PFSK-1 (cell line): ENCODE measurements at regions not wholly inside any gene's neighbourhood (a gene's known extent, or its start where the extent isn't known, plus 50 kb on each side); places are given as distances from the start of the nearest gene placed in this dataset.

Experiments used
- FOXP2 ChIP-seq: optimal IDR thresholded peaks from 2 replicates; pipeline ENCODE3; 2011; ENCODE audit warnings: borderline replicate concordance, control low read depth, inconsistent platforms; ENCODE audit not compliant: insufficient read depth; ENCODE audit errors: extremely low read length, extremely low read depth
- POLR2AphosphoS5 ChIP-seq: IDR thresholded peaks from 2 replicates; pipeline ENCODE4 v1.6.1; 2012; ENCODE audit warnings: low read depth, mild to moderate bottlenecking, control low read depth, low read length, moderate library complexity
- REST ChIP-seq, 2 experiments: IDR thresholded peaks; 2 replicates each; pipeline versions ENCODE4 v1.6.1 to v1.8.0; 2011 to 2012; ENCODE audit warnings: low read depth in 2 of 2, low read length in 2 of 2, control low read depth in 1 of 2, inconsistent platforms in 1 of 2, mild to moderate bottlenecking in 1 of 2, moderate library complexity in 1 of 2; ENCODE audit not compliant: insufficient read depth in 1 of 2
- SIN3A ChIP-seq: IDR thresholded peaks from 2 replicates; pipeline ENCODE4 v1.6.1; 2012; ENCODE audit warnings: mild to moderate bottlenecking, low read length, moderate library complexity, borderline replicate concordance; ENCODE audit not compliant: insufficient read depth
- TAF1 ChIP-seq: IDR thresholded peaks from 2 replicates; pipeline ENCODE4 v1.6.1; 2012; ENCODE audit warnings: low read length, control low read depth, borderline replicate concordance; ENCODE audit not compliant: insufficient read depth

- TF ChIP-seq REST (IDR thresholded peaks at IDR 0.05; ENCODE audit: insufficient read depth in 1 of 2, low read depth in 2 of 2, low read length in 2 of 2) (no peak), FOXP2 (no peak), SIN3A (no peak), TAF1 (no peak), POLR2AphosphoS5 (no peak)
Measured at GRCh38 chr12:42979746-42980145, 390.2 kb upstream of the PRICKLE1 start.

DNA sequence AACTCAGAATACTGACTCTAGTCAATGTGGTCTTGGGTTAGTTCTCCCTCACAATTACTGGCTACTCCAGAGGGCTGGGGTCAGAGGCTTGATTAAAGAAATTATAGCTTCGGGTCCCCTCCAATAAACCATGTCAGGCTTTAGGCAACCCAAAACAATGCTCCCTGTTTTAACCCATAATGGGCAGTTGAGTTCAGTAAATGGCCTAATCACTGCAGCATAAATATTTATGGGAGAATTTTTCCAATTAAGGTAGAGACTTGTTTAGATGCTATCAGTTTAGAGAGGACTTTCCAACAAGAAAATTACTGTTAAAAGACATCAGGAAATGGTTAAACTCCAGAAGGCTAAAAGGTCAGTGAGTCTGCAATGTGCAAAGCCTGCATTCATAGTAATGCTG lies 389.2 kb upstream of the PRICKLE1 start:
- no peak for TF ChIP-seq POLR2AphosphoS5
- no peak for TF ChIP-seq TAF1
- no peak for TF ChIP-seq REST (IDR thresholded peaks at IDR 0.05; ENCODE audit: insufficient read depth in 1 of 2, low read depth in 2 of 2, low read length in 2 of 2)
- TF ChIP-seq FOXP2, result no peak
- TF ChIP-seq SIN3A, result no peak

DNA sequence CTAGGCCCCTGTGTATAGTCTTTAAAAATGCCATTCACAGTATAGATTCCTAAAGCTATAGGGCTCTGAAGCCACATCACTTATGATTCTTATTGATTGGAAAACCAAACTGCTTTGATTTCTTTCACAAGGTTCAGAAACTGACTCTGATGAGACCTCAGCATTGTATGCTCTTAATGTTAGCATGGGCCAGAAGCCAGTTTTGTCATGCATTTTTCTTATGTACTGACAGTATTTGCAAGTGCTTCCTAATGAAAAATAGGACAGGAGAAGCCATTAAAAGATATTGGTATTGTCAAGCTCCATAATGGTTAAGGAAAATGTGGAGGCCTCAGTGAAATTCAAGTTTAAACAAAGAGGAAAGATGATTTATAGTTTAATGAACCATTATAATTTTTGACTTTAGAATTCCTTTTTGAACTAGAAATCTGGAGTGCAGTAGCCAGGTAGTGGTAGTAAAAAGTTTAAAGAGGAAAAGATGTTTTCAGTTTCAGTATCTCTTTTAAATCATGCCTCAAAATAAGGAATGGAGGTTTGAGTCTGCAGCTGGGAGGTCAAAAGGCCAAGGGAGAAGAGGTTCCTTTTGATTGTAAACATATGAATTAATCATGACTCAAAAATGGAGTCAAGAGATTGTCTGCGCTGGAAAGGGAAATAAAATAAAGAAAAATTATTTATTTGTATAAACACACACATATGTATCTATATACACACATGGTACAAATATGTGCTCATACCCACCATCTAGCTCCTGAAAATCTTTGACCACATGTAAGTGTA lies 388.1 kb upstream of the PRICKLE1 start:
- TF ChIP-seq FOXP2 (no peak), REST (IDR thresholded peaks at IDR 0.05; ENCODE audit: insufficient read depth in 1 of 2, low read depth in 2 of 2, low read length in 2 of 2) (no peak), SIN3A (no peak), TAF1 (no peak), POLR2AphosphoS5 (no peak)

- TF ChIP-seq TAF1 (no peak), SIN3A (no peak), REST (IDR thresholded peaks at IDR 0.05; ENCODE audit: insufficient read depth in 1 of 2, low read depth in 2 of 2, low read length in 2 of 2) (no peak), POLR2AphosphoS5 (no peak), FOXP2 (no peak)
Measured at GRCh38 chr12:42976620-42977019, 387.1 kb upstream of the PRICKLE1 start.
